Ishikawa (cell line): ENCODE measurements at regions not wholly inside any gene's neighbourhood (a gene's known extent, or its start where the extent isn't known, plus 50 kb on each side); places are given as distances from the start of the nearest gene placed in this dataset.

Experiments used
- CEBPB ChIP-seq: IDR thresholded peaks from 2 replicates; pipeline ENCODE4 v1.6.1; 2012
- CREB1 ChIP-seq: IDR thresholded peaks from 2 replicates; pipeline ENCODE4 v1.6.1; 2012; ENCODE audit warnings: low read depth
- EGR1 ChIP-seq: IDR thresholded peaks from 2 replicates; pipeline ENCODE4 v1.6.1; 2012
- EP300 ChIP-seq: IDR thresholded peaks from 2 replicates; pipeline ENCODE4 v1.6.1; 2012; ENCODE audit warnings: borderline replicate concordance
- FOXM1 ChIP-seq: IDR thresholded peaks from 2 replicates; pipeline ENCODE4 v1.6.1; 2012; ENCODE audit warnings: low read depth, borderline replicate concordance
- MAX ChIP-seq: IDR thresholded peaks from 2 replicates; pipeline ENCODE4 v1.6.1; 2012
- NFIC ChIP-seq: IDR thresholded peaks from 2 replicates; pipeline ENCODE4 v1.6.1; 2012
- RAD21 ChIP-seq: IDR thresholded peaks from 2 replicates; pipeline ENCODE4 v1.6.1; 2012; ENCODE audit warnings: low read depth
- REST ChIP-seq: IDR thresholded peaks from 2 replicates; pipeline ENCODE4 v1.6.1; 2012; ENCODE audit warnings: low read depth, mild to moderate bottlenecking
- TAF1 ChIP-seq: IDR thresholded peaks from 2 replicates; pipeline ENCODE4 v1.6.1; 2012; ENCODE audit warnings: low read depth, mild to moderate bottlenecking
- TCF12 ChIP-seq: IDR thresholded peaks from 2 replicates; pipeline ENCODE4 v1.6.1; 2012; ENCODE audit warnings: low read depth
- TEAD4 ChIP-seq: IDR thresholded peaks from 2 replicates; pipeline ENCODE4 v1.6.1; 2012
- YY1 ChIP-seq: IDR thresholded peaks from 2 replicates; pipeline ENCODE4 v1.6.1; 2012; ENCODE audit warnings: low read depth
- ZBTB7A ChIP-seq: IDR thresholded peaks from 2 replicates; pipeline ENCODE4 v1.6.1; 2012; ENCODE audit warnings: low read depth
- TF ChIP-seq, protein P1 (sequence below): IDR thresholded peaks from 2 replicates; pipeline ENCODE4 v1.6.1; 2012

DNA sequence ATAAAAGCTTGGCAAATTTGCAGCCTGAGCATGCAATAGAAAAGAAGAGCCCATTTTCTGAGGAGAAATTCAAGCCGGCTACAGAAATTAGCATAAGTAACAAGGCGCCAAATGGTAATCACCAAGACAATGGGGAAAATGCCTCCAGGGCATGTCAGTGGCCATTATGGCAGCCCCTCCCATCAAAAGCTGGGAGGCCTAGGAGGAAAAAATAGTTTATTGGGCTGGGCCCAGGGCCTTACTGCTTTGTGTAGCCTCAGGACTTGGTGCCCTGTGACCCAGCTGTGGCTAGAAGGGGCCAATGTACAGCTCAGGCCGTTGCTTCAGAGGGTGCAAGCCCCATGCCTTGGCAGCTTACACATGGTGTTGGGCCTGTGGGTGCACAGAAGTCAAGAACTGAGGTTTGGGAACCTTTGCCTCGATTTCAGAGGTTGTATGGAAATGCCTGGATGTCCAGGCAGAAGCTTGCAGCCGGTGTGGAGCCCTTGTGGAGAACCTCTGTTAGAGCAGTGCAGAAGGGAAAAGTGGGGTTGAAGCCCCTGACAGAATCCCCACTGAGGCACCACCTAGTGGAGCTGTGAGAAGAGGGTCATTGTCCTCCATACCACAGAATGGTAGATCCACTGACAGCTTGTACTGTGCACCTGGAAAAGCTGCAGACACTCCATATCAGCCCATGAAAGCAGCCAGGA lies 328.5 kb upstream of the MAP3K7 start:
- no peak for TF ChIP-seq EP300
- TF ChIP-seq CREB1, result no peak
- TF ChIP-seq, protein P1, sequence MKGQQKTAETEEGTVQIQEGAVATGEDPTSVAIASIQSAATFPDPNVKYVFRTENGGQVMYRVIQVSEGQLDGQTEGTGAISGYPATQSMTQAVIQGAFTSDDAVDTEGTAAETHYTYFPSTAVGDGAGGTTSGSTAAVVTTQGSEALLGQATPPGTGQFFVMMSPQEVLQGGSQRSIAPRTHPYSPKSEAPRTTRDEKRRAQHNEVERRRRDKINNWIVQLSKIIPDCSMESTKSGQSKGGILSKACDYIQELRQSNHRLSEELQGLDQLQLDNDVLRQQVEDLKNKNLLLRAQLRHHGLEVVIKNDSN, result no peak
- no peak for TF ChIP-seq RAD21
- no peak for TF ChIP-seq REST
- no peak for TF ChIP-seq EGR1
- TF ChIP-seq YY1, result no peak
- no peak for TF ChIP-seq FOXM1
- no peak for TF ChIP-seq MAX
- no peak for TF ChIP-seq TAF1
- TF ChIP-seq TCF12, result no peak
- TF ChIP-seq CEBPB, result no peak
- TF ChIP-seq ZBTB7A, result no peak
- no peak for TF ChIP-seq NFIC
- TF ChIP-seq TEAD4, result no peak

- TF ChIP-seq EGR1 (no peak), TEAD4 (no peak), YY1 (no peak)
Measured at GRCh38 chr6:90914312-90914711, 327.4 kb upstream of the MAP3K7 start.

- TF ChIP-seq ZBTB7A (no peak), FOXM1 (no peak), TCF12 (no peak), CREB1 (no peak), TAF1 (no peak), MAX (no peak), NFIC (no peak), YY1 (no peak), CEBPB (no peak), TEAD4 (no peak), RAD21 (no peak), REST (no peak), EP300 (no peak)
- TF ChIP-seq, protein P1, result no peak
Measured at GRCh38 chr6:90913266-90913960, 326.5 kb upstream of the MAP3K7 start.

DNA sequence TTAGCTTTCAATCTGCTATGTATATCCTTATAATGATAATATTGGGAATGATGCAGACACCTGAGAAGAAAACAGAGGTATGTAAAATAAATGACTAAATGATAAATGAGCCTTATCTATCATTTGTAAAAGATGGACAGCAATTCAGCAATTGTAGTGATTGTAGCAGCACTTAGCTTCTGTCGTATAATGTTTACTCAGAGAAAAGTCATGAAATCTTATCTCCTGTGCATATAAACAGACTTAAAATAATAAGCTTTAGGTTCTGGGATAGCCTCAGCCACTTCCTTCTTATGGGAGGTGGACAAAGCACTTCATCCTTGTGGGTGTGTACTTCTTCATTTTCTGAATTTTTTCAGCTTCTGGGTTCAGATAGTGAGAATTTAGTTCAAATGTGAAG lies 324.8 kb upstream of the MAP3K7 start:
- TF ChIP-seq, protein P1, result no peak
- no peak for TF ChIP-seq NFIC
- TF ChIP-seq REST, result no peak
- no peak for TF ChIP-seq FOXM1
- TF ChIP-seq EP300, result no peak
- TF ChIP-seq EGR1, result no peak
